Fibroblast of villous mesenchyme (primary cell): ENCODE measurements at regions not wholly inside any gene's neighbourhood (a gene's known extent, or its start where the extent isn't known, plus 50 kb on each side); places are given as distances from the start of the nearest gene placed in this dataset.

Experiments used
- DNase-seq: peaks from one replicate; pipeline ENCODE4 v3.0.0-alpha.2; 2010; ENCODE audit warnings: low read depth
- H3K4me3 ChIP-seq: 2 replicates; pipeline ENCODE4 v1.5.1; 2011; ENCODE audit warnings: low read depth, mild to moderate bottlenecking, low read length
- CTCF ChIP-seq: IDR thresholded peaks from 2 replicates; pipeline ENCODE4 v1.5.1; 2012; ENCODE audit warnings: low read depth, mild to moderate bottlenecking, low read length; ENCODE audit not compliant: insufficient read depth

- no peak for DNase-seq
- no peak for TF ChIP-seq CTCF
- no peak overlapping the region for H3K4me3 ChIP-seq
Measured at GRCh38 chr12:77251799-77252198, 186.4 kb upstream of the E2F7 start.

- no peak for DNase-seq
- no peak for TF ChIP-seq CTCF
- no peak overlapping the region for H3K4me3 ChIP-seq
Measured at GRCh38 chr12:77249892-77250291, 184.5 kb upstream of the E2F7 start.

- H3K4me3 ChIP-seq = no peak overlapping the region
- no peak for TF ChIP-seq CTCF
- DNase-seq = no peak
Measured at GRCh38 chr12:77248036-77248435, 182.7 kb upstream of the E2F7 start.

GRCh38 chr12:77247542-77247941, 182.2 kb upstream of the E2F7 start:
- no peak overlapping the region for H3K4me3 ChIP-seq
- no peak for DNase-seq
- no peak for TF ChIP-seq CTCF

GRCh38 chr12:77243345-77243744, 178.0 kb upstream of the E2F7 start:
- TF ChIP-seq CTCF = no peak
- H3K4me3 ChIP-seq = no peak overlapping the region
- no peak for DNase-seq

GRCh38 chr12:77239617-77240016, 174.2 kb upstream of the E2F7 start:
- no peak overlapping the region for H3K4me3 ChIP-seq
- DNase-seq = no peak
- TF ChIP-seq CTCF = no peak

- no peak for DNase-seq
- no peak overlapping the region for H3K4me3 ChIP-seq
- no peak for TF ChIP-seq CTCF
Measured at GRCh38 chr12:77238335-77238734, 173.0 kb upstream of the E2F7 start.
